Panc1 (cell line): ENCODE measurements at regions not wholly inside any gene's neighbourhood (a gene's known extent, or its start where the extent isn't known, plus 50 kb on each side); places are given as distances from the start of the nearest gene placed in this dataset.

Source experiments
- ATAC-seq: fragments of 200-7000 bp; cut with Tn5 transposase; 2 replicates; pipeline ENCODE4 v1.9.1; 2020; ENCODE audit warnings: mild to moderate bottlenecking, moderate library complexity
- BruUV-seq: library from RNA; stranded (reverse); fragments of 400-500 nt; replicated peaks from 2 replicates; lab custom pipeline; 2021; lab: Mats Ljungman, UMichigan
- CTCF ChIA-PET: fragments of 300-600 bp; sonication (Branson Sonifier 250); formaldehyde crosslinking; loops from one replicate; lab custom pipeline; 2022; ENCODE audit warnings: antibody characterized with exemption; lab: Charles Lee
- POLR2A ChIA-PET: fragments of 300-600 bp; sonication (Branson Sonifier 250); formaldehyde crosslinking; loops from one replicate; lab custom pipeline; 2022; ENCODE audit warnings: antibody characterized with exemption; lab: Charles Lee
- DNase-seq: peaks from one replicate; pipeline ENCODE4 v3.0.0-alpha.2; 2010; ENCODE audit warnings: low read depth, low spot score
- H3K27ac ChIP-seq: 2 replicates; pipeline ENCODE4 v1.5.1; 2011; ENCODE audit warnings: mild to moderate bottlenecking, low read length, inconsistent platforms
- H3K27me3 ChIP-seq: fragments of 200-500 bp; sonication (Bioruptor generic); 2 replicates; pipeline ENCODE4 v1.6.0; 2014; ENCODE audit warnings: low read length, inconsistent platforms; ENCODE audit not compliant: control insufficient read depth, insufficient read depth
- H3K36me3 ChIP-seq: fragments of 200-500 bp; sonication (Bioruptor generic); 2 replicates; pipeline ENCODE4 v1.5.1; 2014; ENCODE audit warnings: inconsistent platforms, mild to moderate bottlenecking, low read length, moderate library complexity; ENCODE audit not compliant: control insufficient read depth, insufficient read depth
- H3K4me1 ChIP-seq: 2 replicates; pipeline ENCODE4 v1.5.1; 2011; ENCODE audit warnings: inconsistent platforms, mild to moderate bottlenecking, low read length, moderate library complexity; ENCODE audit not compliant: control insufficient read depth, insufficient read depth
- H3K4me3 ChIP-seq, 2 experiments: 2 replicates each; pipeline ENCODE4 v1.5.1; 2011 to 2012; ENCODE audit warnings: low read depth in 2 of 2, low read length in 2 of 2, mild to moderate bottlenecking in 2 of 2, inconsistent platforms in 1 of 2, moderate library complexity in 1 of 2
- H3K9me3 ChIP-seq: fragments of 200-500 bp; sonication (Bioruptor generic); 2 replicates; pipeline ENCODE4 v1.5.1; 2014; ENCODE audit warnings: low read depth, mild to moderate bottlenecking, inconsistent platforms, low read length, moderate library complexity; ENCODE audit not compliant: control insufficient read depth, insufficient read depth
- CTCF ChIP-seq: fragments of 450-650 bp; IDR thresholded peaks from 2 replicates; pipeline ENCODE4 v1.5.1; 2017; ENCODE audit warnings: mild to moderate bottlenecking
- POLR2AphosphoS5 ChIP-seq: IDR thresholded peaks from 2 replicates; pipeline ENCODE4 v1.6.1; 2012; ENCODE audit warnings: mild to moderate bottlenecking, low read depth, low read length, moderate library complexity
- SIN3A ChIP-seq: IDR thresholded peaks from 2 replicates; pipeline ENCODE4 v1.6.1; 2012; ENCODE audit warnings: low read depth, mild to moderate bottlenecking, low read length, moderate library complexity, borderline replicate concordance; ENCODE audit not compliant: insufficient read depth
- TCF7L2 ChIP-seq: IDR thresholded peaks from 2 replicates; pipeline ENCODE4 v1.6.1; 2011; ENCODE audit warnings: mild to moderate bottlenecking, low read depth, low read length, inconsistent platforms
- in situ Hi-C: cut with HindIII; loops from 2 replicates; pipeline ENCODE4 v1.10.0; 2016; ENCODE audit warnings: low sequenced_read_pairs, low pct_unique_long_range_greater_than_20kb
- intact Hi-C: fragments of 100-400 bp; cut with micrococcal nuclease; formaldehyde crosslinking; loops from one replicate; pipeline ENCODE4 v1.10.0; 2022; ENCODE audit not compliant: unreplicated experiment
- TF ChIP-seq, protein P1 (sequence below), 2 experiments: IDR thresholded peaks; 2 replicates each; pipeline ENCODE4 v1.6.1; 2011 to 2012; ENCODE audit warnings: low read depth in 2 of 2, control low read depth in 1 of 2, low read length in 1 of 2, mild to moderate bottlenecking in 1 of 2, moderate library complexity in 1 of 2; ENCODE audit not compliant: insufficient read depth in 1 of 2

- H3K4me3 ChIP-seq = no peak overlapping the region
- TF ChIP-seq CTCF (no peak), SIN3A (no peak), POLR2AphosphoS5 (no peak), TCF7L2 (no peak)
- TF ChIP-seq, protein P1, sequence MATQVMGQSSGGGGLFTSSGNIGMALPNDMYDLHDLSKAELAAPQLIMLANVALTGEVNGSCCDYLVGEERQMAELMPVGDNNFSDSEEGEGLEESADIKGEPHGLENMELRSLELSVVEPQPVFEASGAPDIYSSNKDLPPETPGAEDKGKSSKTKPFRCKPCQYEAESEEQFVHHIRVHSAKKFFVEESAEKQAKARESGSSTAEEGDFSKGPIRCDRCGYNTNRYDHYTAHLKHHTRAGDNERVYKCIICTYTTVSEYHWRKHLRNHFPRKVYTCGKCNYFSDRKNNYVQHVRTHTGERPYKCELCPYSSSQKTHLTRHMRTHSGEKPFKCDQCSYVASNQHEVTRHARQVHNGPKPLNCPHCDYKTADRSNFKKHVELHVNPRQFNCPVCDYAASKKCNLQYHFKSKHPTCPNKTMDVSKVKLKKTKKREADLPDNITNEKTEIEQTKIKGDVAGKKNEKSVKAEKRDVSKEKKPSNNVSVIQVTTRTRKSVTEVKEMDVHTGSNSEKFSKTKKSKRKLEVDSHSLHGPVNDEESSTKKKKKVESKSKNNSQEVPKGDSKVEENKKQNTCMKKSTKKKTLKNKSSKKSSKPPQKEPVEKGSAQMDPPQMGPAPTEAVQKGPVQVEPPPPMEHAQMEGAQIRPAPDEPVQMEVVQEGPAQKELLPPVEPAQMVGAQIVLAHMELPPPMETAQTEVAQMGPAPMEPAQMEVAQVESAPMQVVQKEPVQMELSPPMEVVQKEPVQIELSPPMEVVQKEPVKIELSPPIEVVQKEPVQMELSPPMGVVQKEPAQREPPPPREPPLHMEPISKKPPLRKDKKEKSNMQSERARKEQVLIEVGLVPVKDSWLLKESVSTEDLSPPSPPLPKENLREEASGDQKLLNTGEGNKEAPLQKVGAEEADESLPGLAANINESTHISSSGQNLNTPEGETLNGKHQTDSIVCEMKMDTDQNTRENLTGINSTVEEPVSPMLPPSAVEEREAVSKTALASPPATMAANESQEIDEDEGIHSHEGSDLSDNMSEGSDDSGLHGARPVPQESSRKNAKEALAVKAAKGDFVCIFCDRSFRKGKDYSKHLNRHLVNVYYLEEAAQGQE (IDR thresholded peaks at IDR 0.05; ENCODE audit: insufficient read depth in 1 of 2, low read depth in 2 of 2, low read length in 1 of 2) = no peak
- H3K27ac ChIP-seq = no peak overlapping the region
- BruUV-seq = no TSS peak
- no peaks in the 10 kb centered on the region for H3K27me3 ChIP-seq
- H3K4me1 ChIP-seq = no peaks in the 10 kb centered on the region
- DNase-seq (no peak), ATAC-seq (no peak)
- no peaks in the 10 kb centered on the region for H3K36me3 ChIP-seq
- POLR2A ChIA-PET = no interaction called here
- intact Hi-C loops (no loop called here), in situ Hi-C loops (no loop called here)
- peaks cover 4% of the 10 kb centered on the region; the same call in 1 of the 2 replicates for H3K9me3 ChIP-seq
- CTCF ChIA-PET = no interaction called here
These were observed 135.7 kb downstream of the EFHB start for GRCh38 chr3:19798324-19798723.

DNA sequence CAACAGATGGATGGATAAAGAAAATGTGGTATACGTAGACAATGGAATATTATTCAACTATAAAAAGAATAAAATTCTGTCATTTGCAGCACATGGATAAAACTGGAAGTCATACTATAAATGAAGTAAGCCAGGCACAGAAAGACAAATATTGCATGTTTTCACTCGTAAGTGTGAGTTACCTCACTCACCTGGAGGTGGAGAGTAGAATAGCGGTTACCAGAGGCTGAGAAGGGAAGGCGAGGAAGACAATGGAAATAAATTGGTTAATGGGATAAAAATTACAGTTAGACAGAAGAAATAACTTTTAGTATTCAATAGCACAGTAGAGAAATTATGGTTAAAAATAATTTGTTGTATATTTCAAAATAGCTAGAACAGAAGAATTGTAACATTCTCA is 141.6 kb downstream of the EFHB start:
- in situ Hi-C loops = no loop called here
- CTCF ChIA-PET = no interaction called here

More for the DNA sequence above, 141.6 kb downstream of the EFHB start:
- Histone ChIP-seq H3K27ac (no peak overlapping the region), H3K9me3 (no peaks in the 10 kb centered on the region), H3K36me3 (no peaks in the 10 kb centered on the region), H3K27me3 (no peaks in the 10 kb centered on the region), H3K4me3 (no peak overlapping the region), H3K4me1 (no peaks in the 10 kb centered on the region)
- no TSS peak for BruUV-seq
- no peak for TF ChIP-seq POLR2AphosphoS5
- TF ChIP-seq TCF7L2 = no peak
- no peak for TF ChIP-seq CTCF
- no peak for TF ChIP-seq SIN3A
- TF ChIP-seq, protein P1 (IDR thresholded peaks at IDR 0.05; ENCODE audit: insufficient read depth in 1 of 2, low read depth in 2 of 2, low read length in 1 of 2) = no peak
- intact Hi-C loops = no loop called here
- POLR2A ChIA-PET = no interaction called here
- DNase-seq = no peak
- ATAC-seq = no peak
